ENCODE measurements at regions not wholly inside any gene's neighbourhood (a gene's known extent, or its start where the extent isn't known, plus 50 kb on each side); places are given as distances from the start of the nearest gene placed in this dataset.

DNA sequence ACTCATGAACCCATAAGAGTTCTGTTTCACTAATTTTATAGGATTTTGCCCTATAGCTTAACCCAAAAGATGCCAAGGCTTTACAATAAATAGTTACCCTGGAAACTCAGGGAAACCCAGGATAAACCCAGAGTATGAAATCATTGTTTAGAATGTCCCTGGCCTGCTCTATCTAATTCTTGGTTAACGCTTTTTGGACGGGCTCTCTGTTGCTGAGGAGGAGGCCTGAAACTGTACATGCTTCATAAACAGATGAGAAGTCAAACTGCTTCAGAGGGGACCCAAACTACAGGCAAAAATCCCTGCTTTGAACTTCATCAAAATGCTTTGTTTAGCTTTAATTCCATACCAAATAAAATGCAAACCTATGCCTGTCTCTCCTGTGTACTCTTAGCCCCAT lies 291.9 kb downstream of the SH3GL2 start:
- TF ChIP-seq, protein P1, sequence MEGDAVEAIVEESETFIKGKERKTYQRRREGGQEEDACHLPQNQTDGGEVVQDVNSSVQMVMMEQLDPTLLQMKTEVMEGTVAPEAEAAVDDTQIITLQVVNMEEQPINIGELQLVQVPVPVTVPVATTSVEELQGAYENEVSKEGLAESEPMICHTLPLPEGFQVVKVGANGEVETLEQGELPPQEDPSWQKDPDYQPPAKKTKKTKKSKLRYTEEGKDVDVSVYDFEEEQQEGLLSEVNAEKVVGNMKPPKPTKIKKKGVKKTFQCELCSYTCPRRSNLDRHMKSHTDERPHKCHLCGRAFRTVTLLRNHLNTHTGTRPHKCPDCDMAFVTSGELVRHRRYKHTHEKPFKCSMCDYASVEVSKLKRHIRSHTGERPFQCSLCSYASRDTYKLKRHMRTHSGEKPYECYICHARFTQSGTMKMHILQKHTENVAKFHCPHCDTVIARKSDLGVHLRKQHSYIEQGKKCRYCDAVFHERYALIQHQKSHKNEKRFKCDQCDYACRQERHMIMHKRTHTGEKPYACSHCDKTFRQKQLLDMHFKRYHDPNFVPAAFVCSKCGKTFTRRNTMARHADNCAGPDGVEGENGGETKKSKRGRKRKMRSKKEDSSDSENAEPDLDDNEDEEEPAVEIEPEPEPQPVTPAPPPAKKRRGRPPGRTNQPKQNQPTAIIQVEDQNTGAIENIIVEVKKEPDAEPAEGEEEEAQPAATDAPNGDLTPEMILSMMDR (IDR thresholded peaks at IDR 0.05), result no peak
- TF ChIP-seq POLR2A (IDR thresholded peaks at IDR 0.05), result no peak

Data from tibial nerve (tissue), 3 donors.